Renal cortical epithelial cell (primary cell): ENCODE measurements at regions not wholly inside any gene's neighbourhood (a gene's known extent, or its start where the extent isn't known, plus 50 kb on each side); places are given as distances from the start of the nearest gene placed in this dataset.

Experiments used
- DNase-seq: peaks from one replicate; pipeline ENCODE4 v3.0.0-alpha.2; 2011; ENCODE audit warnings: low read depth

DNA sequence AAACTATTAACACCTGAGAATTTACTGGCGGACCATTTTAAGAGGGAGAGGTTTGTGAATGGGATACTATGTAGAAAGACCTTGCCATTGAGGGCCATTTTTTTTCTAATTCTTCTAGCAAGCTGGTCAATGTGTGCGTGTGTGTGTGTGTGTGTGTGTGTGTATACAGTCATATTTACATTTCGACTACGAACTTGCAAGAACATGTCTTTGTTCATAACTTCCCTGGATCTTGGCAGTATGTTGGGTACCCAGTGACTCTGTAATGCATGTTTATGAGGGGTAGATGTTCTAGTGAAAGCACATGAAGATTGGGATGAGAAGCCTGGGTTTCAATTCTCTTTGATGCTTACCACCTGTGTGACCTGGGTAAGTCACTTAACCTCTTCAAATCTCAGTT, 133.6 kb downstream of the UBE2E3 start:
- no peak for DNase-seq

- peak; percentile 93 for DNase-seq
These were observed 135.9 kb downstream of the UBE2E3 start for GRCh38 chr2:181116261-181116660.

DNA sequence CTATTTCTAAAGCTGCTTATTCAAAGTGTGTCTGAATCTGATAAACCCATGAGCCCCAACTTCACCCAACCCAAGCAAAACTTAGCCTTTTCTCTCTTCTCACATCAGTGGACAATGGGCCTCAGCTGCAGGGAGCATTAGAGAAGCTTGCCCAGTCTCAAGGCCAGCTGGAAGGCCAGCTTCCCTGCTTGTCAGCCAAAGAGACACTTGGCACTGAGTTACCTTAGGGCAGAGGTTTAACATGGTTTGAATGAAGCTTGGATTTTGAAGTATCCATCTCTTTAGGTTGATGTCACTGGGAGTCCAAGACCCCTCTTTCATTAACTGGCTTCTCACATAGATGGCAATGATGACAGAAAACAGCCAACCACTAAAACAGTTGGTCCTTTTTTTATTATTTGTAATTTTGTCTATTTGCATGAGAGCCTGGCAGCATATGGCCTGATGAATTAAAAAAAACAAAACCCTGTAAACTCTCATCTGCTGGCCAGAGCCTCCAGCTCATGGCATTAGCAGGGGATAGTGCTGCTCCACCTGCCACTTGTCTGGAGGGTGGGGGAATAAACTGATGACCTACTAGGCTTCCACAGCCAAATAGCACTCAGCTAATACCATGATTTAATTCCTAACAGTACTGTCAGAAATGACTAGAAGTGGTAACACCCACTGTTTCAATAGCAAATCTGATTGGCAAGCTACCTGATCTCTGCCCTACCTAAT, 137.0 kb downstream of the UBE2E3 start:
- DNase-seq, result no peak

- DNase-seq, result peak; percentile 41
These were observed 140.2 kb downstream of the UBE2E3 start for GRCh38 chr2:181120625-181121024.

- no peak for DNase-seq
These were observed 141.6 kb downstream of the UBE2E3 start for GRCh38 chr2:181121996-181122395.

DNA sequence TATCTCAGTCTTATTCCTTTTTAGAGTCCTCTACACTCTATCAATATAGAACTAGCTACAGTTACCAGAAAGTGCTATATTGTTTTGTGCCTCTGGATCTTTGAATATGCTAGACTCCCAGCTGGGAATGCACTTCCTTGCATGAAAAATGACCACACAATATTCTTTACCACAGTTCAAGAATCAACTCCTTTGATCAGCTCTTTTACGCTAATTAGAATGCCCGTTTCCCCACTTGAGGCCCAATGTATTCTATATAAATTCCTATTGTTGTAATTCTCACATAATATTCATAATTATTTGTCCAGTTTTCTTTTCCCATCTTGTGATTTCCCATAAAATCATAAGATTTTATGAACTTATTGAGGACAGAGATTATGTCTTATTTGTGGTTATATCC, 142.2 kb downstream of the UBE2E3 start:
- no peak for DNase-seq

GRCh38 chr2:181123798-181124231, 143.4 kb downstream of the UBE2E3 start:
- DNase-seq, result no peak

- no peak for DNase-seq
These were observed 144.1 kb downstream of the UBE2E3 start for GRCh38 chr2:181124497-181124896.

- no peak for DNase-seq
These were observed 145.0 kb downstream of the UBE2E3 start for GRCh38 chr2:181125359-181125758.

DNA sequence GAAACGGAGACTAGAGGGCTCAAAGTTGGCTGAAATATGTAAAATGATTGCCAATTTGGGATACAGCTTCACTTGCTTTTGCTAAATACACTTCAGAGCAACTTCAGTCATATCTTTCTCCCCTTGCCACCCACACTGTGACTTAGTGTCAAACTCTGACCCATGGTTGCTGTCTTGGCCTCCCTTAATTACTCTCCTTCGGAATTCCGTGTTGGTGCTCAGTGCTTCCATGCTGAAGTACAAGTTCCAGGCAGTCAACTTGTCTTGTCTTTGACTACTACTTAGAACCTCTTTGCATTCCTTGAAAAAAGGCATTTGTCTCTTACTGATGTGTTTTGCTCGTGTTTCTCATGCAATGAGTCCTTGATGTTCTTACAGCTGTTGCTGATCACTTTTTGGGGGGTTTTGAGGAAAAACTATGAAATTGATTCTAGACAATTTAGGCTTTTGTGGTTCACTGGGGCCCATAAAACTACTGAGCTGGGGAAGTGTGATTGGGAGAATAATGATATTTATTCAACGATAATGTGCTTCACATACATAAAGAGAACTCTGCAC, 146.0 kb downstream of the UBE2E3 start:
- no peak for DNase-seq

DNA sequence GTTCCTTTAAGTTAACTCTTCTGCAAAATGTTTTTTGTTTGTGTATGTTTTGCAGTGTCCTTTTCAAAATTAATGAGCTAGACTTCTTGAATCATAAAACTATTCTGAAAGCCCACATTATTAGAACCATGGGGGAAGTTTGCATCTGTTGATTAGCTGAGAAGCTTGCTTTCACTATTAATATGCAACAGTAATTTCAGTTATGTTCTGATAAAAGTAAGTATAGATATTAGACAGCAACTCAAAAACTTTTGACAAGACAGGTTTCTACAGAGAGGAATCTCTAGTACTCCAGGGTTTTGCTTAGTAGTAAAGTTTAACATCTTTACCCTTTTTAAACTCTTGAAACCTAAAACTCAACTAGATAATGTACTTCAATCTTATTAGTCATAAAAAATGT, 147.8 kb downstream of the UBE2E3 start:
- no peak for DNase-seq

GRCh38 chr2:181129364-181130056, 149.1 kb downstream of the UBE2E3 start:
- DNase-seq, result peak; percentile 21

- DNase-seq, result no peak
These were observed 150.3 kb downstream of the UBE2E3 start for GRCh38 chr2:181130686-181131085.

- no peak for DNase-seq
These were observed 151.2 kb downstream of the UBE2E3 start for GRCh38 chr2:181131584-181131983.

DNA sequence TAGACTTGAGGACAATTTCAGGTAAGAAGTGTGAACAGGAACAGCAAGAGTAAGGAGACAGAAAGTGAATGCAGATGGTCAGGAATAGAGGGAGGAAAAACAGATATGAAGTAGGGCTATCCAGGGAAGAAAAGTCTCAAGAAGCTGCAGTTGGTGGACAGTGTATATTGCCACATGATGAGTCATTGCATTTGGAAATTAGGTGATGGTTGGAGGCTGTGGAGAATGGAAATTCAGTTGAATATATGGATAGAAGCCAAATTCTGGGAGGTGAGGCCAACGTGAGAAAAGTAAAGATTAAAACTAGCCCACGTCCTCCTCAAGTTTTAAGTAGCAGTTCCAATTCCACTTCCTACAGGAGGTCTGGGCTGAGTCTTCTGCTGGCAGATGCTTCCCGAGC, 158.4 kb downstream of the UBE2E3 start:
- peak; percentile 66 for DNase-seq

GRCh38 chr2:181139831-181140230, 159.4 kb downstream of the UBE2E3 start:
- DNase-seq, result no peak

GRCh38 chr2:181140414-181140813, 160.0 kb downstream of the UBE2E3 start:
- DNase-seq, result no peak

- DNase-seq, result no peak
These were observed 160.5 kb downstream of the UBE2E3 start for GRCh38 chr2:181140928-181141327.

GRCh38 chr2:181141676-181142075, 161.3 kb downstream of the UBE2E3 start:
- no peak for DNase-seq

DNA sequence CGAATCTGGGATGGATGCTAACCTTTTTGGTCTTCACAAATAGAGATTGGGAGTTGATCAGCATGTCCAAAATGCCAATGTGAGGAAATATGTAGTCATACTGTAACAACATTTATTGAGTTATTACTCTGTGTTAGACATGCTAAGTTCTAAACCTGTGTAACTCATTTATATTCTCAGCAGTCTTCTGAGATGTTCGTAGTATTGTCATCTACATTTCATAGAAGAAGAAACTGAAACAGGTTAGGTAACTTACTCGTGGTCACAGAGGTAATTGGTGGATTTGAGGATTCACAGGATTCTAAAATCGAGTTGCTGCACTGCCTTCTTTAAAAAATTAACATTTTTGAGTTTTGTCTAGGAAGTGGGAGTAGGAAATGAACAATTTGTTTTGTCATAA, 162.1 kb downstream of the UBE2E3 start:
- DNase-seq, result no peak

GRCh38 chr2:181143790-181144300, 163.4 kb downstream of the UBE2E3 start:
- DNase-seq, result no peak

GRCh38 chr2:181145645-181146044, 165.2 kb downstream of the UBE2E3 start:
- no peak for DNase-seq

- DNase-seq, result no peak
These were observed 165.8 kb downstream of the UBE2E3 start for GRCh38 chr2:181146171-181146570.
